ENCODE measurements at regions not wholly inside any gene's neighbourhood (a gene's known extent, or its start where the extent isn't known, plus 50 kb on each side); places are given as distances from the start of the nearest gene placed in this dataset.
A peak's percentile ranks its signal among the peaks of the same experiment; 100 is the strongest.

DNA sequence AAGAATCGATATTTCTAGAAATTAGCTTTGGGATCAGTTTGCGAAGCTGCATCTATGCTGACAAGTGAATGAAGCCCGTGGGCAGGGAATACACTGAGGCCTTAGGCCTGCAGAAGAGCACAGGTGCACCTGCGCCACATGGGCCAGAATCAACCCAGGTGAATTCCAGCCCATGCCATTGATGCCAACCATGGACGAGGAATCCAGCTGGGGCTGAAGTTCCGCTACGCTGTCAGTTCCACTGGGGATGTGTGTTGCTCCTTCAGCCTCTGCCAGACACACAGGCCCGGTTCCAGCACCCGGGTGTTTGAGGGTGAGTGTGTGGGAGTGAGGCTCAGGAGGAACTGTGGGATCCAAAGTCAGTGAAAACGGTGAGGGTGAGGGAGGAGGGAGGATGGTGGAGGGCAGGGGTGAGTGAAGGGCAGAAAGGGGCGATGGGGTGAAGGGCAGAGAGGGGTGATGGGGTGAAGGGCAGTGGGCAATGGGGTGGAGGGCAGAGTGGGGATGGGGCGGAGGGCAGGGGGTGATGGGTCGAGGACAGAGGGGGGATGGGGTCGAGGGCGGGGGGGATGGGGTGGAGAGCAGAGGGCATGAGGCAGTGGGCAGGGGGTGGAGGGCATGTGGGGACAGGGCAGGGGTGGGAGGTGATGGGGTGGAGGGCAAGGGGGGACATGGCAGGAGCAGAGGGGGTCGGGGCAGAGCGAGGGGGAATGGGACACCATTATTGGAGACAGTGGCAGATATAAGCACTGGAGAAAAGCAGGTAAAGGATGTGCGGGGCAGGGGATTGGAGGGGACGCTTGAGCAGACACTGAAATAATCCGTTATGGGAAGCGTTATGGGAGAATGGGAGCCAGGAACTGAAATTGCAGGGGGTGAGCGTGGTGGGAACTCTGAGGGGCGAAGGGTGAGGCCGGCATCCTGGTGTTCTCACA, 931.6 kb downstream of the BRD1 start:
- no peak overlapping the region for H3K27ac ChIP-seq
- TF ChIP-seq ZFX (IDR thresholded peaks at IDR 0.05; ENCODE audit: borderline replicate concordance): no peak
- TF ChIP-seq CTCF (IDR thresholded peaks at IDR 0.05): no peak

DNA sequence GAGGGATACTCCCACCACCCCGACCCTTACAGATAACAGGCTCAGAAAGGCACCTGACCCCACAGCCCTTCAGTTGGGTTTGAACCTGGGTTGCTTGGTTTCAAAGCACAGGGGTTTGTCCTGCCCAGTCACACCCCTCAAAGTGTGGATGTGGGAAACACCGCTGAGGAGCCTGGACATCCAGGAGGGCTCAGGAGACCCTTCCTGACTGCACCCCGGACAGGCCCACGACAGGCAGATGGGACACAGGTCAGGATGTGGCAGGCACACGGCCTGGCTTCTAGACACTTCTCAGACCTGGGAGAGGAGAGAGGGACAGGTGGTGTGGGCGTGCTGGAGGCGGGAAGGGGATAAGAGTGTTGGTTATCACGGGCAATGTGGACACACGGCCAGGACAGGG, 932.3 kb downstream of the BRD1 start:
- TF ChIP-seq CTCF (IDR thresholded peaks at IDR 0.05): no peak
- no peak for TF ChIP-seq ZFX (IDR thresholded peaks at IDR 0.05; ENCODE audit: borderline replicate concordance)
- no peak overlapping the region for H3K27ac ChIP-seq

DNA sequence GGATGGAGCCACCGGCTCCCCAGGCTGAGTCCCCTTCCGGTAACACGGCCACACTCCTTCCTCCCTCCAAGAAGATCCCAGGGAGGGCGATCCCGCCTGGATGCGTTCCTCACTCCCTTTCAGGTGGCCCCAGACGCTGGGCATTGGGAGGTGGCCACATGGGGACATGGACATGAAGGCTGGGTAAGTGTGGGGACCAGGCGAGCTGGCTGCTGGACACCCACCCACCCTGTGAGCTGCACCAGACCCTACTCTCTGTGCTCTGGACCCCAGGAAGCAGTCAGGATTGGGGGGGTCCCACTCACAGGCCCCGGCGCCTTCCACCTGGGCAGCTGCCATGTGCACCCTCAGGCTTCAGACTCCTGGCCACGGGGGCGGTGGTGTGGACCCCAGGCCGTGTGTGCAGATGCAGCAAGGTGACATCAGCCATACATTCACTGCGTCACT, 932.8 kb downstream of the BRD1 start:
- no peak for TF ChIP-seq ZFX (IDR thresholded peaks at IDR 0.05; ENCODE audit: borderline replicate concordance)
- no peak for TF ChIP-seq CTCF (IDR thresholded peaks at IDR 0.05)
- H3K27ac ChIP-seq: no peak overlapping the region

DNA sequence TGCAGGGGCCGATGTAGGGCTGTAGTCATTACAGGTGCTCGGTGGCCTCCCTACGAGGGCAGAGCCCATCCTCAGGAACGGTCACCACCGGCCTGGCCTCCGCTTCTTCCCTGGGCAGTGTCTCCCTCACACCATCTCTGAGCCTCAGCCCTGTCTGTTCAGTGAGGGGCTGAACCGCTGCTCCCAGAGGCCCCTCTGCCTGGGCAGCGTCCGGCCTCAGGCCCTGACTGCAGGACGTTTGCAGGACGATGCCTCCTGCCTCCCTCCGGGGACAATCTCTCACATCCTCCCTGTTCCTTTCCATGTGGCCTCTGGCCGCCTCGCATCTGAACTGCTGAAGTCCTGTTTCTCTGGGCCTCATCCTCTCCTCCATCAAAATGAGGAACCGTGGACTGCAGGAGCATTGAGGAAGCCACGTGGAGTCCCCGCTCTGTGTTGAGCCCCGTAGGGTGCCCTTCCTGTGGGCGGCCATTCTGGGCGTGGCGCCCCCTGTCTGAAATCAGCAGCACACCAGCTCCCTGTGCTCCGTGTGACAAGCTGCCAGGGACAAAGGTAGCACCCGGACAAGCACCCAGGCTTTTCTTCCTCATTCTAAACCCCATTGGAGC, 933.5 kb downstream of the BRD1 start:
- no peak for TF ChIP-seq ZFX (IDR thresholded peaks at IDR 0.05; ENCODE audit: borderline replicate concordance)
- peak; percentile 44 for TF ChIP-seq CTCF (IDR thresholded peaks at IDR 0.05)
- no peak overlapping the region for H3K27ac ChIP-seq

DNA sequence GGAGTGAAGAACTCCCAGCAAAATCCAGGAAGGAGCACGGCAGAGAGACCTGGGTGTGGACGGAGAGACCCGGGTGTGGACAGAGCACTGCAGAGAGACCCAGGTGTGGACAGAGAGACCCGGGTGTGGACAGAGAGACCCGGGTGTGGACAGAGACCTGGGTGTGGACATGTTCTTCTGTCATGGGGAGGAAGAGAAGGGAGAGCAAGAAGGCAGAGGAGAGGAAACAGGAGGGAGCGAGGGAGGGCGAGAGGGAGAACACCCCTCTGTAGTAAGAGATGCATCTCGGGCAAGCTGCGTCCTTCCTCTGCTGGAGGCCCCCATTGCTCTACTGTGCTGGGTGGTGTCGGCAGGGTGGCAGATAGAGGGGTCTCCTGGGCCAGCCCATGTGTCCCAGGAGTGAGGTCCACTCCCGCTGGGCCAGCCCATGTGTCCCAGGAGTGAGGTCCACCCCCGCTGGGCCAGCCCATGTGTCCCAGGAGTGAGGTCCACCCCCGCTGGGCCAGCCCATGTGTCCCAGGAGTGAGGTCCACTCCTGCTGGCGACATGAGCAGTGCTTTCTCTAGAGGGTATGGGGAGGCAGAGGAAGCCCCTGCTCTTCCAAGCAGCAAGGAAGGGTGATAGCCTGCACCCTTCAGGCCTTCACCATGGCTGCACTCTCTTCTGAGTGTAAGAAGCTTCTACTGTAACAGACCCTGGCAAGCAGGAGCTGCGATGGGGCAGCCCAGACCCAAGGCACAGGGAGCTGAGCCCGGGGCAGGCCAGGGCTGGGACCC, 934.2 kb downstream of the BRD1 start:
- TF ChIP-seq ZFX (IDR thresholded peaks at IDR 0.05; ENCODE audit: borderline replicate concordance) (no peak), CTCF (IDR thresholded peaks at IDR 0.05) (no peak)

DNA sequence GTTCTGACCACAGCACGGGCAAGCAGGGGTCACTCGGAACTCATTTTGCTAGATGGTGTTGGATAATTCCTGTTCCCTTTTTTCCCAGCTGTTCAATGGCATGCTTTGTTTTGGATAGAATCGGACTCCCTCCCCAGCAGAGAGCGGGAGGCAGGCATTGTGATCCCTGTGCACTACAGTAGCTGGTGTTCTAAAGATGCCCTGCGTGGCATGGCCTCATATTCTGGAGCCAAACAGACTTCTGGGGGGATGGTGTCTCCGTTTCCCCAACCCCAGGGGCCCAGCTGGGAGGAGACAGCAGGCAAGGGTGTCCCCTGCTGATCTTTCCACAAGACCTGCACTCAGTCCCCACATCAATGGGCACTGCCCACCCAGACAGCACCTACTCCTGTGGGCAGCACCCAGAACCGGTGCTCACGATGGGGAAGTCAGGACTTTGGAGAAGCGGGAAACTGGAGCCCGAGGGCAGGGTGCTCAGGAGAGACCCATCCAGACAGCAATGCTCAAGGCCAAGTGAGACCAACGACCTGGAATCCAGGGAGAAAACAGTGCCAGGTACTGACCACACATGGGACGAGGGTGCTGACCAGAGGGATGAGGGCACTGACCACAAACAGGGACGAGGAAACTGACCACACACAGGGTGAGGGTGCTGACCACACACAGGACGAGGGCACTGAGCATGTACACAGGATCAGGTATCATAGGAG, 934.9 kb downstream of the BRD1 start:
- TF ChIP-seq ZFX (IDR thresholded peaks at IDR 0.05; ENCODE audit: borderline replicate concordance) (no peak), CTCF (IDR thresholded peaks at IDR 0.05) (no peak)
- H3K27ac ChIP-seq: no peak overlapping the region

More for the DNA sequence above, 934.2 kb downstream of the BRD1 start:
- no peak overlapping the region for H3K27ac ChIP-seq
